DOHH2 (cell line): ENCODE measurements at regions not wholly inside any gene's neighbourhood (a gene's known extent, or its start where the extent isn't known, plus 50 kb on each side); places are given as distances from the start of the nearest gene placed in this dataset.

Experiments
- H3F3A ChIP-seq: fragments of 200-600 bp; sonication (generic), shearing (Covaris generic); 2 replicates; pipeline ENCODE4 v1.6.0; 2016; ENCODE audit warnings: antibody characterized with exemption, mild to moderate bottlenecking; ENCODE audit not compliant: control insufficient read depth, insufficient read depth
- H3K27ac ChIP-seq: fragments of 200-600 bp; sonication (generic); 2 replicates; pipeline ENCODE4 v1.5.1; 2014; ENCODE audit warnings: low read depth, mild to moderate bottlenecking, low read length, moderate library complexity
- H3K27me3 ChIP-seq: fragments of 200-600 bp; sonication (generic); 2 replicates; pipeline ENCODE4 v1.6.1; 2014; ENCODE audit warnings: mild to moderate bottlenecking, low read length, mixed read lengths; ENCODE audit not compliant: control insufficient read depth
- H3K36me3 ChIP-seq: fragments of 200-600 bp; sonication (generic); 2 replicates; pipeline ENCODE4 v1.6.1; 2014; ENCODE audit warnings: mild to moderate bottlenecking, low read length, moderate library complexity, mixed read lengths; ENCODE audit not compliant: control insufficient read depth
- H3K4me1 ChIP-seq: fragments of 200-600 bp; sonication (generic); 2 replicates; pipeline ENCODE4 v1.6.1; 2014; ENCODE audit warnings: mild to moderate bottlenecking, low read length, mixed read lengths; ENCODE audit not compliant: control insufficient read depth
- H3K4me2 ChIP-seq: fragments of 200-600 bp; sonication (generic); 2 replicates; pipeline ENCODE4 v1.6.0; 2014; ENCODE audit warnings: mild to moderate bottlenecking, low read length, moderate library complexity
- H3K4me3 ChIP-seq: fragments of 200-600 bp; sonication (generic); 2 replicates; pipeline ENCODE4 v1.5.1; 2014; ENCODE audit warnings: mild to moderate bottlenecking, low read length, mixed read lengths
- H3K79me2 ChIP-seq: fragments of 200-600 bp; sonication (generic); 2 replicates; pipeline ENCODE4 v1.6.1; 2014; ENCODE audit warnings: mild to moderate bottlenecking, low read length, mixed read lengths; ENCODE audit not compliant: control insufficient read depth
- H3K9me2 ChIP-seq: fragments of 200-600 bp; sonication (generic); replicated peaks from 2 replicates; pipeline ENCODE4 v1.6.1; 2014; ENCODE audit warnings: mild to moderate bottlenecking, low read length, mixed read lengths; ENCODE audit not compliant: control insufficient read depth
- H3K9me3 ChIP-seq: fragments of 200-600 bp; sonication (generic); 2 replicates; pipeline ENCODE4 v1.6.1; 2014; ENCODE audit warnings: antibody characterized with exemption, low read length, mixed read lengths; ENCODE audit not compliant: control insufficient read depth, insufficient read depth
- H4K20me1 ChIP-seq: fragments of 200-600 bp; sonication (generic); 2 replicates; pipeline ENCODE4 v1.6.0; 2014; ENCODE audit warnings: low read depth, mild to moderate bottlenecking, antibody characterized with exemption, low read length, moderate library complexity; ENCODE audit not compliant: control insufficient read depth, insufficient read depth
- EZH2phosphoT487 ChIP-seq: fragments of 200-600 bp; sonication (generic); IDR thresholded peaks from 2 replicates; pipeline ENCODE4 v1.6.1; 2017; ENCODE audit warnings: borderline replicate concordance, mild to moderate bottlenecking, antibody characterized with exemption, low read length, moderate library complexity, mixed read lengths
- TF ChIP-seq, protein P1 (sequence below): fragments of 200-600 bp; sonication (generic); IDR thresholded peaks from one replicate; pipeline ENCODE4 v1.5.1; 2014; ENCODE audit warnings: antibody characterized with exemption, mild to moderate bottlenecking, low read depth, low read length; ENCODE audit not compliant: poor library complexity, severe bottlenecking

GRCh38 chr5:125333416-125333815 is 587.0 kb upstream of the ZNF608 start:
- TF ChIP-seq, protein P1, sequence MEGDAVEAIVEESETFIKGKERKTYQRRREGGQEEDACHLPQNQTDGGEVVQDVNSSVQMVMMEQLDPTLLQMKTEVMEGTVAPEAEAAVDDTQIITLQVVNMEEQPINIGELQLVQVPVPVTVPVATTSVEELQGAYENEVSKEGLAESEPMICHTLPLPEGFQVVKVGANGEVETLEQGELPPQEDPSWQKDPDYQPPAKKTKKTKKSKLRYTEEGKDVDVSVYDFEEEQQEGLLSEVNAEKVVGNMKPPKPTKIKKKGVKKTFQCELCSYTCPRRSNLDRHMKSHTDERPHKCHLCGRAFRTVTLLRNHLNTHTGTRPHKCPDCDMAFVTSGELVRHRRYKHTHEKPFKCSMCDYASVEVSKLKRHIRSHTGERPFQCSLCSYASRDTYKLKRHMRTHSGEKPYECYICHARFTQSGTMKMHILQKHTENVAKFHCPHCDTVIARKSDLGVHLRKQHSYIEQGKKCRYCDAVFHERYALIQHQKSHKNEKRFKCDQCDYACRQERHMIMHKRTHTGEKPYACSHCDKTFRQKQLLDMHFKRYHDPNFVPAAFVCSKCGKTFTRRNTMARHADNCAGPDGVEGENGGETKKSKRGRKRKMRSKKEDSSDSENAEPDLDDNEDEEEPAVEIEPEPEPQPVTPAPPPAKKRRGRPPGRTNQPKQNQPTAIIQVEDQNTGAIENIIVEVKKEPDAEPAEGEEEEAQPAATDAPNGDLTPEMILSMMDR, result no peak
- no peak for TF ChIP-seq EZH2phosphoT487
- H4K20me1 ChIP-seq, result no peaks in the 10 kb centered on the region
- H3K4me1 ChIP-seq, result peaks cover 12% of the 10 kb centered on the region
- no peaks in the 10 kb centered on the region for H3K9me2 ChIP-seq
- no peaks in the 10 kb centered on the region for H3K27me3 ChIP-seq
- no peak overlapping the region for H3K4me3 ChIP-seq
- H3K36me3 ChIP-seq, result no peaks in the 10 kb centered on the region
- H3K79me2 ChIP-seq, result no peaks in the 10 kb centered on the region
- no peaks in the 10 kb centered on the region for H3K9me3 ChIP-seq
- H3K4me2 ChIP-seq, result no peak overlapping the region
- H3F3A ChIP-seq, result no peaks in the 10 kb centered on the region
- no peak overlapping the region for H3K27ac ChIP-seq

- Histone ChIP-seq H3K27me3 (no peaks in the 10 kb centered on the region), H3F3A (no peaks in the 10 kb centered on the region), H4K20me1 (no peaks in the 10 kb centered on the region), H3K9me3 (no peaks in the 10 kb centered on the region), H3K4me3 (no peak overlapping the region), H3K9me2 (no peaks in the 10 kb centered on the region), H3K27ac (no peak overlapping the region), H3K4me2 (no peak overlapping the region), H3K4me1 (peaks cover 23% of the 10 kb centered on the region), H3K79me2 (no peaks in the 10 kb centered on the region), H3K36me3 (no peaks in the 10 kb centered on the region)
- TF ChIP-seq, protein P1, result no peak
- no peak for TF ChIP-seq EZH2phosphoT487
Observed at GRCh38 chr5:125336401-125336800, 590.0 kb upstream of the ZNF608 start.

GRCh38 chr5:125337294-125337693 is 590.9 kb upstream of the ZNF608 start:
- Histone ChIP-seq H3K4me1 (peaks cover 18% of the 10 kb centered on the region), H4K20me1 (no peaks in the 10 kb centered on the region), H3K9me2 (no peaks in the 10 kb centered on the region), H3K9me3 (no peaks in the 10 kb centered on the region), H3F3A (no peaks in the 10 kb centered on the region), H3K27me3 (0 out of 2 replicates have a peak, but pooled peaks cover 2% of the 10 kb centered on the region), H3K79me2 (no peaks in the 10 kb centered on the region), H3K4me2 (no peak overlapping the region), H3K27ac (no peak overlapping the region), H3K36me3 (no peaks in the 10 kb centered on the region), H3K4me3 (no peak overlapping the region)
- TF ChIP-seq, protein P1, result no peak
- TF ChIP-seq EZH2phosphoT487, result no peak
